ENCODE measurements at regions not wholly inside any gene's neighbourhood (a gene's known extent, or its start where the extent isn't known, plus 50 kb on each side); places are given as distances from the start of the nearest gene placed in this dataset.

DNA sequence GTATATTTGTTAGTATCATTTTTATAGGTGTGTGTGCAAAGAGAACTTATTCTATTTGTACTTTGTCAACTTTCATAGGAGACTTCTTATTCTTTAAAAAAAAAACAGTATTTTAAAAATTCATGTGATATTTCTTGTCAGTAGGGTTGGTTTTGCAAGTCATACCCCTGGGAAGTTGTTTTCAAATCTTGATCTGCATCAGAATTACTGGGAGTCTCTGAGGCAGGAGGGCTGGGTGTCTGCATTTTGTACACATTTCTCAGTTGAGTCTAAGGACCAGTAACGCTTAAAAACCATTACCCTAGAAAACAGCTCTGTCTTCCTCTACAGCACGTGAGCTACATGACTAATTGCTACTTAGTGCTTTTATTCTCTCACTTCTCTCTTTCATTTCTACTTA is 76.0 kb upstream of the CTTNBP2NL start:
- TF ChIP-seq, protein P1, sequence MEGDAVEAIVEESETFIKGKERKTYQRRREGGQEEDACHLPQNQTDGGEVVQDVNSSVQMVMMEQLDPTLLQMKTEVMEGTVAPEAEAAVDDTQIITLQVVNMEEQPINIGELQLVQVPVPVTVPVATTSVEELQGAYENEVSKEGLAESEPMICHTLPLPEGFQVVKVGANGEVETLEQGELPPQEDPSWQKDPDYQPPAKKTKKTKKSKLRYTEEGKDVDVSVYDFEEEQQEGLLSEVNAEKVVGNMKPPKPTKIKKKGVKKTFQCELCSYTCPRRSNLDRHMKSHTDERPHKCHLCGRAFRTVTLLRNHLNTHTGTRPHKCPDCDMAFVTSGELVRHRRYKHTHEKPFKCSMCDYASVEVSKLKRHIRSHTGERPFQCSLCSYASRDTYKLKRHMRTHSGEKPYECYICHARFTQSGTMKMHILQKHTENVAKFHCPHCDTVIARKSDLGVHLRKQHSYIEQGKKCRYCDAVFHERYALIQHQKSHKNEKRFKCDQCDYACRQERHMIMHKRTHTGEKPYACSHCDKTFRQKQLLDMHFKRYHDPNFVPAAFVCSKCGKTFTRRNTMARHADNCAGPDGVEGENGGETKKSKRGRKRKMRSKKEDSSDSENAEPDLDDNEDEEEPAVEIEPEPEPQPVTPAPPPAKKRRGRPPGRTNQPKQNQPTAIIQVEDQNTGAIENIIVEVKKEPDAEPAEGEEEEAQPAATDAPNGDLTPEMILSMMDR (IDR thresholded peaks at IDR 0.05) = no peak
- no peak for TF ChIP-seq EZH2 (IDR thresholded peaks at IDR 0.05; ENCODE audit: borderline replicate concordance, insufficient read depth, low read depth, low read length, poor library complexity, severe bottlenecking)
